ENCODE measurements at regions not wholly inside any gene's neighbourhood (a gene's known extent, or its start where the extent isn't known, plus 50 kb on each side); places are given as distances from the start of the nearest gene placed in this dataset.

GRCh38 chr20:53797085-53797484, 203.4 kb upstream of the ZNF217 start:
- TF ChIP-seq CTCF (IDR thresholded peaks at IDR 0.05; ENCODE audit: low read depth, low read length, missing control alignments) = no peak
- no peak for DNase-seq (ENCODE audit: low read depth)
- in situ Hi-C loops (cut with HindIII; ENCODE audit: low sequenced_read_pairs) = no loop called here
- no peak overlapping the region for H3K4me3 ChIP-seq (ENCODE audit: low read depth, low read length)

GRCh38 chr20:53795170-53795569, 201.5 kb upstream of the ZNF217 start:
- in situ Hi-C loops (cut with HindIII; ENCODE audit: low sequenced_read_pairs) = no loop called here
- no peak for TF ChIP-seq CTCF (IDR thresholded peaks at IDR 0.05; ENCODE audit: low read depth, low read length, missing control alignments)
- DNase-seq (ENCODE audit: low read depth) = no peak
- no peak overlapping the region for H3K4me3 ChIP-seq (ENCODE audit: low read depth, low read length)

DNA sequence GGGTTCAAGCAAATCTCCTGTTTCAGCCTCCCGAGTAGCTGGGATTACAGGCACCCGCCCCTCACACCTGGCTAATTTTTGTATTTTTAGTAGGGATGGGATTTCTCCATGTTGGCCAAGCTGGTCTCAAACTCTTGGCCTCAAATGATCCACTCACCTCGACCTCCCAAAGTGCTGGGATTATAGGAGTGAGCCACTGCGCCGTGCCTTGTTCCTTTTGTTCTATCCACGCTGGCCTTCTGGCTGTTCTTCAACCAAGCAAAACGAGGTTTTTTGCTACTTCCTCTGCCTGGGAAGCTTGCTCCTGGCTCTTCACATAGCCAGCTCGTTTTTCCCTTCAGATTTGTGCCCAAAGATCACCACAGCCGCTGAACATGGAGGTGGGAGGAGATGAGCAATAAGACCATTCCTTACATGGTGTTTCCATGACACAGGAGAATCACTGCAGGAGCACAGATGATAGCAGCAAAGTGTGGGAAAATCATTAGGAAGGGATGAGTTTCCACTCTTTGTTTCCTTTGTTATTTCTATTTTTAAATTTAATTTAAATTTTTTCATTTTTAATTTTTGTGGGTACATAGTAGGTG, 201.0 kb upstream of the ZNF217 start:
- H3K4me3 ChIP-seq (ENCODE audit: low read depth, low read length) = no peak overlapping the region
- in situ Hi-C loops (cut with HindIII; ENCODE audit: low sequenced_read_pairs) = no loop called here
- DNase-seq (ENCODE audit: low read depth) = no peak
- no peak for TF ChIP-seq CTCF (IDR thresholded peaks at IDR 0.05; ENCODE audit: low read depth, low read length, missing control alignments)

- no peak overlapping the region for H3K4me3 ChIP-seq (ENCODE audit: low read depth, low read length)
- TF ChIP-seq CTCF (IDR thresholded peaks at IDR 0.05; ENCODE audit: low read depth, low read length, missing control alignments) = no peak
- in situ Hi-C loops (cut with HindIII; ENCODE audit: low sequenced_read_pairs) = no loop called here
- DNase-seq (ENCODE audit: low read depth) = no peak
Measured at GRCh38 chr20:53793783-53794383, 200.2 kb upstream of the ZNF217 start.

GRCh38 chr20:53792946-53793536, 199.4 kb upstream of the ZNF217 start:
- no peak overlapping the region for H3K4me3 ChIP-seq (ENCODE audit: low read depth, low read length)
- in situ Hi-C loops (cut with HindIII; ENCODE audit: low sequenced_read_pairs) = no loop called here
- no peak for DNase-seq (ENCODE audit: low read depth)
- TF ChIP-seq CTCF (IDR thresholded peaks at IDR 0.05; ENCODE audit: low read depth, low read length, missing control alignments) = no peak

- DNase-seq (ENCODE audit: low read depth) = no peak
- no peak overlapping the region for H3K4me3 ChIP-seq (ENCODE audit: low read depth, low read length)
- in situ Hi-C loops (cut with HindIII; ENCODE audit: low sequenced_read_pairs) = no loop called here
- no peak for TF ChIP-seq CTCF (IDR thresholded peaks at IDR 0.05; ENCODE audit: low read depth, low read length, missing control alignments)
Measured at GRCh38 chr20:53789989-53790675, 196.5 kb upstream of the ZNF217 start.

Data from astrocyte of the cerebellum (primary cell).